Activated T-helper 17 cell treated with anti-CD3 and anti-CD28 coated beads, Interleukin-2, amount 50 U/mL, for 72 hours (primary cell): ENCODE measurements at regions not wholly inside any gene's neighbourhood (a gene's known extent, or its start where the extent isn't known, plus 50 kb on each side); places are given as distances from the start of the nearest gene placed in this dataset.
"Not testable (repeated sequence)": the region's sequence is repeated elsewhere in the genome, so short reads cannot be mapped to it uniquely, and the experiment has no call there.

Experiments used
- ATAC-seq: fragments of 150-1000 bp; cut with Tn5 transposase; replicated peaks from 2 replicates; pipeline ENCODE4 v1.10.0; 2021; ENCODE audit warnings: mild to moderate bottlenecking, moderate library complexity
- H3K27ac Mint-ChIP-seq: one replicate; pipeline ENCODE4 v1.8.0; 2022; ENCODE audit warnings: mixed read lengths
- H3K27me3 Mint-ChIP-seq: one replicate; pipeline ENCODE4 v1.8.0; 2022; ENCODE audit warnings: mixed read lengths
- H3K36me3 Mint-ChIP-seq: one replicate; pipeline ENCODE4 v1.8.0; 2022; ENCODE audit warnings: low read depth, mild to moderate bottlenecking, mixed read lengths
- H3K4me1 Mint-ChIP-seq: one replicate; pipeline ENCODE4 v1.8.0; 2022; ENCODE audit warnings: mixed read lengths
- H3K4me3 Mint-ChIP-seq: one replicate; pipeline ENCODE4 v1.8.0; 2022; ENCODE audit warnings: mild to moderate bottlenecking, mixed read lengths
- H3K9me3 Mint-ChIP-seq: one replicate; pipeline ENCODE4 v1.8.0; 2022; ENCODE audit warnings: mixed read lengths

DNA sequence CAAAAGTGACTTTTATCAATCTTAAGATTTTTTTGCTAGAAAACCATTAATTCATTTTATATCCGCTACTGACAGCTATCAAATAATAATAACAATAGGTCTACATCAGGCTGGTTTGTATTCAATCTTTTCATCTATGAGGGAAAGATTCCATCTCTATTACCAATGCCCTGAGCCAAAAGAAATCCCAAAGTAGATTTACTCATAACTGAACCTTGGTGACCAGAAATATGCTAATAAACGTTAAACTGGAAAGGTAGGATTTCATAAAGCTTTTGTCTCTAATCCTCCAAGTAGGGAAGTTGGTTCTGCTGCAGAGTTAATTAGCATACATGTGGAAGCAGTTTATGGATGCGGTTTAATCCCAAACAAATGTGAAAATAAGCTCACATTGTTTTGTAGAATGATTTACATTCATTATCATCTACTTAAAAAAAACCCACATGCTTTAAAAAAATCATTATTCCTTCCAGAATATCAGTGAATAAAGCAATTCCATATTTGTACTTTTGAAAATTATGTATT is 715.5 kb downstream of the CETN3 start:
- no peak overlapping the region for H3K4me3 Mint-ChIP-seq
- no peaks in the 10 kb centered on the region for H3K4me1 Mint-ChIP-seq
- H3K27me3 Mint-ChIP-seq: no peaks in the 10 kb centered on the region
- peaks cover 4% of the 10 kb centered on the region for H3K9me3 Mint-ChIP-seq
- ATAC-seq: no peak
- no peak overlapping the region for H3K27ac Mint-ChIP-seq
- no peaks in the 10 kb centered on the region for H3K36me3 Mint-ChIP-seq

DNA sequence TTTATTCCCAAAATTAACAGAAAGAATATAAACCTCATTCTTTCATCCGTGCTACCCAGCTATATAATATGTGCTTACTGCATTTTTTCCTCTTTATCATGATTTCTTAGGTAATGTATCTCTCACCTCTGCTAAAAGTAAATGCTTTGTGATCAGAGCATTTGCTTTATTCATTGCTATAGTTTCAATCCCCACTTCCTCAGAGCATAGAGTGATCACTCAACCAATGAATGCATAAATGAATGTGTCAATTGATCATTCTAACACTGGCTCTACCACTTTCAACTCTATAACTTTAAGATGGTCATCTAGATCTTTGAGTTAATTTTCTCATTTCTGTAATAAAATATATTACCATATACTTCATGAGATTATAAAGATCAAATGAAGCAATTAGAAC is 719.2 kb downstream of the CETN3 start:
- no peaks in the 10 kb centered on the region for H3K9me3 Mint-ChIP-seq
- H3K36me3 Mint-ChIP-seq: no peaks in the 10 kb centered on the region
- H3K27me3 Mint-ChIP-seq: no peaks in the 10 kb centered on the region
- H3K27ac Mint-ChIP-seq: no peak overlapping the region
- H3K4me3 Mint-ChIP-seq: no peak overlapping the region
- no peak for ATAC-seq
- H3K4me1 Mint-ChIP-seq: no peaks in the 10 kb centered on the region

DNA sequence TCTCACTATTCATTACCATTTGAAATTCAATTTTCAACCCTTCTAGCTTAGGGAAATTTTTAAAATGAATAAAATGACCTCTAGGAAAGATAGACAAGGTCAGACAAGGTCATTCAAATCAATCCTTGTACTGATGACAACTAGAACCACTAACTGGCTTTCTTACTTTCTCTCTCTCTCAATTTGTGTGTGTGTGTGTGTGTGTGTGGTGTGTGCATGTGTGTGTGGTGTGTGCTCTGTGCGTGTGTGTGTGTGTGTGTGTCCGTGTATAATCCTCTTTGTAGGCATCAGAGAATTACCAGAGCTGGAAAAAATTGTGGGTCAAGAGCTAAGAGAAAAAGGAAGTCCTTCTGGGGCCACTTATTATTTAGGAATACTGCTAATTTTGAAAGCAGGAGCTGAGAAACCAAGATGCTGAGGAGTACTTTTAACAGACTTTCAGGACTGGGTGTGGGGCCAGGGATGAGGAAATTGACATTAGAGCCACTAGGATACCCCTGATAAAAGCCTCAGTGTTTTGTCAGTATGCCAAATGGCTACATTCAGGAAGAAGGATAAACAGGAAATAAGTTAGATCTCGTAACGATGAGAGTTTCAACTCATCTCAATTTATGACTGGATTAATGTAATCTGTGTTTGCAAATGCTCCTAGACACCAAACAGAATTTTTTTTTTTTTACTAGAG is 723.3 kb downstream of the CETN3 start:
- H3K27me3 Mint-ChIP-seq: no peaks in the 10 kb centered on the region
- no peaks in the 10 kb centered on the region for H3K4me1 Mint-ChIP-seq
- H3K27ac Mint-ChIP-seq: no peak overlapping the region
- H3K9me3 Mint-ChIP-seq: peaks cover 8% of the 10 kb centered on the region
- no peak overlapping the region for H3K4me3 Mint-ChIP-seq
- H3K36me3 Mint-ChIP-seq: no peaks in the 10 kb centered on the region
- ATAC-seq: no peak

DNA sequence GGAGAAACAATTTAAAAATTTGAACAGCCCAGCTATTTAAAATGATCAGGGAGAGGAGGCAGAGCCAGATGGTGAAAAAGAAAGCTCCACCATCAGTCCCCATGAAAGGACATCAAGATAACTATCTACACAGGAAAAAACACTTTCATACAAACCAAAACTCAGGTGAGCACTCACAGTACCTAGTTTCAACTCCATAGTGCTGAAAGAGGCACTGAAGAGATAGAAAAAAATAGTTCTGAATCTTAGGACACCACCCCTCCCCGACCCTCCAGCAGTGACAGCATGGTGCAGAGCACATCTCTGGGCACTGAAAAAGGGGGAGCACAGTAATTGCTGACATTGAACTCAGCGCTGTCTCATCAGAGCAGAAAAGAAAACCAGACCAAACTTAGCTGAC is 732.9 kb downstream of the CETN3 start:
- H3K27ac Mint-ChIP-seq: no peak overlapping the region
- no peak overlapping the region for H3K4me3 Mint-ChIP-seq
- H3K36me3 Mint-ChIP-seq: no peaks in the 10 kb centered on the region
- ATAC-seq: no peak
- no peaks in the 10 kb centered on the region for H3K4me1 Mint-ChIP-seq
- H3K9me3 Mint-ChIP-seq: peaks cover 6% of the 10 kb centered on the region
- H3K27me3 Mint-ChIP-seq: no peaks in the 10 kb centered on the region

DNA sequence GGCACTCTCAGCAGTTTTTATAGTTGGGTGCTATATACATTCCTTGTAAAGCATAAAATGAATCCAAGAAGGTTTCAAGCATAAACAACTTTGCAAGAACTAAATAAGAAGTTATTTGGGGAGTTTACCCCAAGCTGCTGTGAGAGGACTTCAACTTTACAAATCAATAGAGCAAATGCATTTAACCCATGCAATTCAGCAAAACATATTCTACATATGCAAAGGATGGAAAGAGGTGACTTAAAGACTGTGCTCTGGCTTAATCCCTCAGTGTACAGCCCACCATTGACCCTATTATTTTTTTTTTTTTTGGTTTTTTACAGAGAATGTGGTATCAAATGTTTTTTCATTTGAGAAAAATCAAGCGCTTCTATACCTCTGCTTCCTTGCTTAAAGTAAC is 736.5 kb downstream of the CETN3 start:
- no peaks in the 10 kb centered on the region for H3K4me1 Mint-ChIP-seq
- peaks cover under 1% of the 10 kb centered on the region for H3K9me3 Mint-ChIP-seq
- H3K4me3 Mint-ChIP-seq: no peak overlapping the region
- H3K36me3 Mint-ChIP-seq: no peaks in the 10 kb centered on the region
- no peaks in the 10 kb centered on the region for H3K27me3 Mint-ChIP-seq
- H3K27ac Mint-ChIP-seq: no peak overlapping the region
- ATAC-seq: no peak

DNA sequence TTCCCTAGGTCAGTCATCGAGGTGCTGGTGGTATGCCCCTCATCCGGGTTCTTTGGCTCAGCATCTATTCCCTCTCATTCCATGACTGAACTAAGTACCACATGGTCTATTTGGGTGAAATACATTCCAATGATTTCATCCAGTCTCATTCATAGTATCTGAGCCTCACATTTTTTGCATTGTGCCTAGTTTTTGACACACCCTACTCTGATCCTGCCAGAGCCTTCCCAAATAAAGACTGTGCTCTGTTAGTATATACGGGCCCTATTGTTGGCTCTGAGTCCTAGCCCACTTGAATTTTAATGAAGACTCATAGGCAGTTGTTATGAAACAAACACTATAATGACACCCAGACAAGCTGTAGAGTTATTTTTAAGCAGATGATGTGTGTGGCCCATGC is 740.7 kb downstream of the CETN3 start:
- Mint-ChIP-seq H3K9me3 (peaks cover 9% of the 10 kb centered on the region), H3K4me3 (no peak overlapping the region), H3K27me3 (no peaks in the 10 kb centered on the region), H3K36me3 (no peaks in the 10 kb centered on the region), H3K27ac (no peak overlapping the region), H3K4me1 (no peaks in the 10 kb centered on the region)
- ATAC-seq: no peak

DNA sequence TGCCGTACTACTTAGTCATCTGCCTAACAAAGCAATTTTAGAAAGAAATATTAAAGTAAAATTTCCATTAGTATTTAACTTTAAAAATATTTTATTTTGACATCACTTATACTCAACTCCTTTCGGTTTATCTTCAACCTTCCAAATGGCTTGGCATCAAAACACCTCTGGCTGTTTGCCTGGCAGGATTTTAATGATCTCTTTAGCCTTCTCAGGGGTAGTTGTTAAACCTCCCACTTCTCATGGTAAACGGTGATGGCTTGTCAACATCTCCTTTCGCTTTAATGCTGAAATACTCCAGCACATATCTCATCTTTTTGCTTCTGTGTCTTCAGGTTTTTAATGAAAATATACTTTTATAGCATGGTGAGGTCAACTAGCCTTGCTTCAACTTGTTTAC is 747.1 kb downstream of the CETN3 start:
- Mint-ChIP-seq H3K27me3 (no peaks in the 10 kb centered on the region), H3K4me3 (no peak overlapping the region), H3K36me3 (no peaks in the 10 kb centered on the region), H3K27ac (no peak overlapping the region), H3K9me3 (peaks cover 15% of the 10 kb centered on the region), H3K4me1 (no peaks in the 10 kb centered on the region)
- no peak for ATAC-seq

DNA sequence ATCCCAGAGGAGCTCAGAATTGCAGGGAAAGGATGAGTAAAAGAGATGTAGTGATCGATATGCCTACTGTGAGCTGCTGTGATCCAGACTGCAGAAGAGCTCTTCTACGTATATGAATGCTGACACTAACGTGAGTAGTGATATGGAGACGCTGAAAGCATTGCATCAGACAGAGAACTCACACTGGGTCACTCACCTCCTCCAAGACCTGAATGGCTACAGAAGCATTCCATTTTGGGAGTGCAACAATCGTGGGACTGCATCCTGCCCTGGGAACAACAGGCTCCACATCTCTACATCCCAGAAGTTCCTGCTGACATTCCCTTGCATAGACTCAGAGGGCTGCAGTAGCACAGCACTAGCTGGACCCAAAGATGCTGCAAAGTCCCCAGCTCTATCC is 755.9 kb upstream of the MEF2C start:
- no peaks in the 10 kb centered on the region for H3K4me1 Mint-ChIP-seq
- H3K36me3 Mint-ChIP-seq: no peaks in the 10 kb centered on the region
- H3K9me3 Mint-ChIP-seq: peaks cover 8% of the 10 kb centered on the region
- no peak for ATAC-seq
- no peak overlapping the region for H3K27ac Mint-ChIP-seq
- H3K4me3 Mint-ChIP-seq: no peak overlapping the region
- no peaks in the 10 kb centered on the region for H3K27me3 Mint-ChIP-seq

DNA sequence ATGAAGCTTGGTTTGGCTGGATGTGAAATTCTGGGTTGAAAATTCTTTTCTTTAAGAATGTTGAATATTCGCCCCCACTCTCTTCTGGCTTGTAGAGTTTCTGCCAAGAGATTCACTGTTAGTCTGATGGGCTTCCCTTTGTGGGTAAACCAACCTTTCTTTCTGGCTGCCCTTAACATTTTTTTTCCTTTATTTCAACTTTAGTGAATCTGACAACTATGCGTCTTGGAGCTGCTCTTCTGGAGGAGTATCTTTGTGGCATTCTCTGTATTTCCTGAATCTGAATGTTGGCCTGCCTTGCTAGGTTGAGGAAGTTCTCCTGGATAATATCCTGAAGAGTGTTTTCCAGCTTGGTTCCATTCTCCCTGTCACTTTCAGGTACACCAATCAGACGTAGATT is 751.2 kb upstream of the MEF2C start:
- not testable (repeated sequence) for H3K9me3 Mint-ChIP-seq, H3K27ac Mint-ChIP-seq, H3K4me1 Mint-ChIP-seq, ATAC-seq, H3K36me3 Mint-ChIP-seq, H3K27me3 Mint-ChIP-seq, H3K4me3 Mint-ChIP-seq

DNA sequence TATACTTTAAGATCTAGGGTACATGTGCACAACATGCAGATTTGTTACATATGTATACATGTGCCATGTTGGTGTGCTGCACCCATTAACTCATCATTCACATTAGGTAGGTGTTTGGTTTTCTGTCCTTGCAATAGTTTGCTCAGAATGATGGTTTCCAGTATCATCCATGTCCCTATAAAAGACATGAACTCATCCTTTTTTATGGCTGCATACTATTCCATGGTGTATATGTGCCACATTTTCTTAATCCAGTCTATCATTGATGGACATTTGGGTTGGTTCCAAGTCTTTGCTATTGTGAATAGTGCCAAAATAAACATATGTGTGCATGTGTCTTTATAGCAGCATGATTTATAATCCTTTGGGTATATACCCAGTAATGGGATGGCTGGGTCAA is 747.1 kb upstream of the MEF2C start:
- not testable (repeated sequence) for H3K4me1 Mint-ChIP-seq, H3K9me3 Mint-ChIP-seq, H3K27me3 Mint-ChIP-seq, H3K27ac Mint-ChIP-seq, H3K4me3 Mint-ChIP-seq, ATAC-seq, H3K36me3 Mint-ChIP-seq

DNA sequence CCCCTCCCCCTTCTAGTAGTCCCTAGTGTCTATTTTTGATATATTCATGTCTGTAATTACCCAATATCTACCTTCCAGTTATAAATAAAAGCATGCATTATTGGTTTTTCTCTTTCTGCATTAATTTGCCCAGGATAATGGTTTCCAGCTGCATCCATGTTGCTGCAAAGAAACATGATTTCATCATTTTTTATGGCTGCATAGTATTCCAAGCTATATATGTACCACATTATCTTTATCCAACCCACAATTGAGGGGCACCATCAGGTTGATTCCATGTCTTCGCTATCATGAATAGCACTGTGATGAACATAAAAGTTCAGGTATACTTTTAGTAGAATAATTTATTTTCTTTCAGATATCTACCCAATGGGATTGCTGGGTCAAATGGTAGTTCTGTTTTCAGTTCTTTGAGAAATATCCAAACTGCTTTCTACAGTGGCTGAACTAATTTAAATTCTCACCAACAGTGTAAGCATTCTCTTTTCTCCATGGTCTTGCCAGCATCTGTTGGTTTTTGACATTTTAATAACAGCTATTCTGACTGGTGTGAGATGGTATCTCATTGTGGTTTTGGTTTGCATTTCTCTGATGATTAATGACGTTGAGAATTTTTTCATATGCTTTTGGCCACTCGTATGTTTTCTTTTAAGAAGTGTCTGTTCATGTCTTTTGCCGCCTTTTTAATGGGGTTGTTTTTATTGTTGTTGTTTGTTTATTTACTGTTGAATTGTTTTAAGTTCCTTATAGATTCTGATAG is 746.1 kb upstream of the MEF2C start:
- Mint-ChIP-seq H3K36me3 (no peaks in the 10 kb centered on the region), H3K4me3 (no peak overlapping the region), H3K4me1 (no peaks in the 10 kb centered on the region), H3K27ac (no peak overlapping the region), H3K27me3 (no peaks in the 10 kb centered on the region), H3K9me3 (peaks cover 5% of the 10 kb centered on the region)
- ATAC-seq: no peak

DNA sequence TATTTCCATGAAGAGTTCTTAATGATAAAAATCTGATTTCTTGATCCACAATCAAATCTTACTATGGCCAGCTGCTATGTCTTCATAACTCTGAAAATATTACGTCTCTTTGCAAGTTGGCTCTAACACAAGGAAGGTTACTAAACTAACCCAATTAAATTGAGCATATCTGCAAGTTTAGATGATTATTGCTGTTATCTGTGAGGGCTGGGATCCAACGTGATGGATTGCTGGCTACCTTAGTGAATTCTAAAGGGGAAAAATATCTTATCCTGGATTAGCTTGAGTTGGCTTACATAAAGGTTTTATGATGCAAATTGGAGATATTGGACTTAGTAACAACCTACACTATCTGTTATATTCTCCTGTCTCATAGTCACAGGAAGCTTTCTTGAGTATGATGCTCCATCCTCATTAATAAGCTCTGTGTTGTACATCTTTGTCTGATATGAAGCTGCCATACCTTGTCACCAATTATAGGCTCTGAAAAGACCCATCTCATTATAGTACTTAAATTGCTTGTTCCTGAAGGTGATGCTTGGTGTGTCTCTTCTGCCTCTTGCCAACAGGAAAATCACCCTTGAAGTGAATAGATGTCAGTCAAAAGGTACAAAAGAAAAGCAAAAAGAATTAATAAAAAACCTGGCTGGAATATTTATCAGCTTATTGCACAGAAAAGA is 733.0 kb upstream of the MEF2C start:
- Mint-ChIP-seq H3K4me1 (no peaks in the 10 kb centered on the region), H3K4me3 (no peak overlapping the region), H3K27me3 (no peaks in the 10 kb centered on the region), H3K9me3 (peaks cover under 1% of the 10 kb centered on the region), H3K27ac (no peak overlapping the region), H3K36me3 (no peaks in the 10 kb centered on the region)
- ATAC-seq: no peak

DNA sequence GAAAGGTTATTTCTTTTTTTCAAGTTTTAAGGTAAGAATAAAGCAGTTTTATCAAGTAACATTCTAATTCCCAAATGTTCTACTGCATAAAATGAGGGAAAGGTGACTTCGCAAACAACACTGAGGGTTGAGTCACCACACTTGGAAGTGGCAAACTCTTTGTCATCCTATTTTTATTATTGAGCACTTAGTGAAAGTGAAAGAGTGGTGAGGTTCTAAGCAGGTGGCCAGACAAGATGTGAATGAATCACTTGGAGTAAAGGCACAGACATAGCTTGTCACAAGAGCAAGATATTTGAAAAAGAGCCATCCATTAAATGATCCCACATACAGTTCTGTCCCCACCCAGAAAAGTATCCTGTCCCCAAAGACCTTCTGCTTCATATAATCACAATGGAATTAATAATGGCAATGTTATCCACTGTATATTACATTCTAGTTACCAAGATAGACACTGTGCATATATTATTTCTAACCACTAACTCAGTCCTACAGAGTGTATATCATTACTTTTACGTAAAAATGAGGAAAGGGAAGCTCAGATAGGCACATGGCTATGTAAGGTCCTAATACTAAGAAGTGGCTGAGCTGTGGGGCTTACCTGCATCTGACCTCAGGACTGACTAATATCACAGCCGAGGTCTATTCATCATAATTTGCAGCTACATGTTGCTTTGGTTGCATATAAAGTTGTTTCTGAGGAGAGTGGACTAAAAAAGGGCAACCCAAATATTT is 730.4 kb upstream of the MEF2C start:
- H3K9me3 Mint-ChIP-seq: no peaks in the 10 kb centered on the region
- no peak for ATAC-seq
- H3K27me3 Mint-ChIP-seq: no peaks in the 10 kb centered on the region
- H3K36me3 Mint-ChIP-seq: no peaks in the 10 kb centered on the region
- H3K4me1 Mint-ChIP-seq: no peaks in the 10 kb centered on the region
- no peak overlapping the region for H3K27ac Mint-ChIP-seq
- no peak overlapping the region for H3K4me3 Mint-ChIP-seq

DNA sequence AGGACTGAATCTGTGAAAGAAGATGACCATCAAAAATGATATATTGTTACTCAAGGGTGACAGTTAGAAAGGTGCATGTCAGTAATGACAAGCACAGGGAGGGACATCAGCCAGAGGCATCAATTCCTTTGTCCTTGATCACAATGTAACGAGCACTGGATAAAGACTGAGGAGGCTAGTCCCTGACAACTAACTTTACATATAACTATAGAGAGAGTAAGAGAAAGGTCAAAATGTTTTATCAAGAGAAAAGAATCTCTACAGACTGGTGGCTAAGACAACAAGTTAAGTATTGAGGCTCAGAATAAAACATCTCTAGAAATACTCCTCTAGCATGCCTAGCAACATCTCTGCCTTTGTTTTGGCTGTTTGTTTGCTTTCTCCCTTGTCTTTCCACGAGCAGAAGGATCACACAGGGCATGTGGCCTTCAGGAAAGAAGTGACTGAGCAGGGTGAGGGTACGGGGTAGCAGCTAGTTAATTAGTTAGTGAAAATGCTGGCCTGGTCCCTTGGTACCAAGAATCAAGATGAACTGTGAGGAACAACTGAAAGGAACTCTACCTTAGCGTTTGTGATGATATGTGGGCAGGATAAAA is 724.1 kb upstream of the MEF2C start:
- Mint-ChIP-seq H3K4me1 (no peaks in the 10 kb centered on the region), H3K36me3 (no peaks in the 10 kb centered on the region), H3K27me3 (no peaks in the 10 kb centered on the region), H3K4me3 (no peak overlapping the region), H3K27ac (no peak overlapping the region), H3K9me3 (peaks cover 6% of the 10 kb centered on the region)
- no peak for ATAC-seq
